Panc1 (cell line): ENCODE measurements at regions not wholly inside any gene's neighbourhood (a gene's known extent, or its start where the extent isn't known, plus 50 kb on each side); places are given as distances from the start of the nearest gene placed in this dataset.

Source experiments
- ATAC-seq: fragments of 200-7000 bp; cut with Tn5 transposase; 2 replicates; pipeline ENCODE4 v1.9.1; 2020; ENCODE audit warnings: mild to moderate bottlenecking, moderate library complexity
- BruUV-seq: library from RNA; stranded (reverse); fragments of 400-500 nt; replicated peaks from 2 replicates; lab custom pipeline; 2021; lab: Mats Ljungman, UMichigan
- CTCF ChIA-PET: fragments of 300-600 bp; sonication (Branson Sonifier 250); formaldehyde crosslinking; loops from one replicate; lab custom pipeline; 2022; ENCODE audit warnings: antibody characterized with exemption; lab: Charles Lee
- POLR2A ChIA-PET: fragments of 300-600 bp; sonication (Branson Sonifier 250); formaldehyde crosslinking; loops from one replicate; lab custom pipeline; 2022; ENCODE audit warnings: antibody characterized with exemption; lab: Charles Lee
- DNase-seq: peaks from one replicate; pipeline ENCODE4 v3.0.0-alpha.2; 2010; ENCODE audit warnings: low read depth, low spot score
- H3K27ac ChIP-seq: 2 replicates; pipeline ENCODE4 v1.5.1; 2011; ENCODE audit warnings: mild to moderate bottlenecking, low read length, inconsistent platforms
- H3K27me3 ChIP-seq: fragments of 200-500 bp; sonication (Bioruptor generic); 2 replicates; pipeline ENCODE4 v1.6.0; 2014; ENCODE audit warnings: low read length, inconsistent platforms; ENCODE audit not compliant: control insufficient read depth, insufficient read depth
- H3K36me3 ChIP-seq: fragments of 200-500 bp; sonication (Bioruptor generic); 2 replicates; pipeline ENCODE4 v1.5.1; 2014; ENCODE audit warnings: inconsistent platforms, mild to moderate bottlenecking, low read length, moderate library complexity; ENCODE audit not compliant: control insufficient read depth, insufficient read depth
- H3K4me1 ChIP-seq: 2 replicates; pipeline ENCODE4 v1.5.1; 2011; ENCODE audit warnings: inconsistent platforms, mild to moderate bottlenecking, low read length, moderate library complexity; ENCODE audit not compliant: control insufficient read depth, insufficient read depth
- H3K4me3 ChIP-seq, 2 experiments: 2 replicates each; pipeline ENCODE4 v1.5.1; 2011 to 2012; ENCODE audit warnings: low read depth in 2 of 2, low read length in 2 of 2, mild to moderate bottlenecking in 2 of 2, inconsistent platforms in 1 of 2, moderate library complexity in 1 of 2
- H3K9me3 ChIP-seq: fragments of 200-500 bp; sonication (Bioruptor generic); 2 replicates; pipeline ENCODE4 v1.5.1; 2014; ENCODE audit warnings: low read depth, mild to moderate bottlenecking, inconsistent platforms, low read length, moderate library complexity; ENCODE audit not compliant: control insufficient read depth, insufficient read depth
- POLR2AphosphoS5 ChIP-seq: IDR thresholded peaks from 2 replicates; pipeline ENCODE4 v1.6.1; 2012; ENCODE audit warnings: mild to moderate bottlenecking, low read depth, low read length, moderate library complexity
- SIN3A ChIP-seq: IDR thresholded peaks from 2 replicates; pipeline ENCODE4 v1.6.1; 2012; ENCODE audit warnings: low read depth, mild to moderate bottlenecking, low read length, moderate library complexity, borderline replicate concordance; ENCODE audit not compliant: insufficient read depth
- TCF7L2 ChIP-seq: IDR thresholded peaks from 2 replicates; pipeline ENCODE4 v1.6.1; 2011; ENCODE audit warnings: mild to moderate bottlenecking, low read depth, low read length, inconsistent platforms
- in situ Hi-C: cut with HindIII; loops from 2 replicates; pipeline ENCODE4 v1.10.0; 2016; ENCODE audit warnings: low sequenced_read_pairs, low pct_unique_long_range_greater_than_20kb
- intact Hi-C: fragments of 100-400 bp; cut with micrococcal nuclease; formaldehyde crosslinking; loops from one replicate; pipeline ENCODE4 v1.10.0; 2022; ENCODE audit not compliant: unreplicated experiment
- TF ChIP-seq, protein P1 (sequence below), 2 experiments: IDR thresholded peaks; 2 replicates each; pipeline ENCODE4 v1.6.1; 2011 to 2012; ENCODE audit warnings: low read depth in 2 of 2, control low read depth in 1 of 2, low read length in 1 of 2, mild to moderate bottlenecking in 1 of 2, moderate library complexity in 1 of 2; ENCODE audit not compliant: insufficient read depth in 1 of 2
- TF ChIP-seq, protein P2 (sequence below): fragments of 450-650 bp; IDR thresholded peaks from 2 replicates; pipeline ENCODE4 v1.5.1; 2017; ENCODE audit warnings: mild to moderate bottlenecking

- CTCF ChIA-PET, result no interaction called here
- POLR2A ChIA-PET, result no interaction called here
Observed at GRCh38 chr10:64332551-64332950, 811.4 kb downstream of the REEP3 start.

GRCh38 chr10:64334084-64334483 lies 812.9 kb downstream of the REEP3 start:
- no peak for ATAC-seq
- Histone ChIP-seq H3K36me3 (no peaks in the 10 kb centered on the region), H3K4me1 (no peaks in the 10 kb centered on the region), H3K27me3 (no peaks in the 10 kb centered on the region), H3K9me3 (no peaks in the 10 kb centered on the region), H3K4me3 (no peak overlapping the region), H3K27ac (no peak overlapping the region)
- CTCF ChIA-PET, result no interaction called here
- TF ChIP-seq, protein P1, sequence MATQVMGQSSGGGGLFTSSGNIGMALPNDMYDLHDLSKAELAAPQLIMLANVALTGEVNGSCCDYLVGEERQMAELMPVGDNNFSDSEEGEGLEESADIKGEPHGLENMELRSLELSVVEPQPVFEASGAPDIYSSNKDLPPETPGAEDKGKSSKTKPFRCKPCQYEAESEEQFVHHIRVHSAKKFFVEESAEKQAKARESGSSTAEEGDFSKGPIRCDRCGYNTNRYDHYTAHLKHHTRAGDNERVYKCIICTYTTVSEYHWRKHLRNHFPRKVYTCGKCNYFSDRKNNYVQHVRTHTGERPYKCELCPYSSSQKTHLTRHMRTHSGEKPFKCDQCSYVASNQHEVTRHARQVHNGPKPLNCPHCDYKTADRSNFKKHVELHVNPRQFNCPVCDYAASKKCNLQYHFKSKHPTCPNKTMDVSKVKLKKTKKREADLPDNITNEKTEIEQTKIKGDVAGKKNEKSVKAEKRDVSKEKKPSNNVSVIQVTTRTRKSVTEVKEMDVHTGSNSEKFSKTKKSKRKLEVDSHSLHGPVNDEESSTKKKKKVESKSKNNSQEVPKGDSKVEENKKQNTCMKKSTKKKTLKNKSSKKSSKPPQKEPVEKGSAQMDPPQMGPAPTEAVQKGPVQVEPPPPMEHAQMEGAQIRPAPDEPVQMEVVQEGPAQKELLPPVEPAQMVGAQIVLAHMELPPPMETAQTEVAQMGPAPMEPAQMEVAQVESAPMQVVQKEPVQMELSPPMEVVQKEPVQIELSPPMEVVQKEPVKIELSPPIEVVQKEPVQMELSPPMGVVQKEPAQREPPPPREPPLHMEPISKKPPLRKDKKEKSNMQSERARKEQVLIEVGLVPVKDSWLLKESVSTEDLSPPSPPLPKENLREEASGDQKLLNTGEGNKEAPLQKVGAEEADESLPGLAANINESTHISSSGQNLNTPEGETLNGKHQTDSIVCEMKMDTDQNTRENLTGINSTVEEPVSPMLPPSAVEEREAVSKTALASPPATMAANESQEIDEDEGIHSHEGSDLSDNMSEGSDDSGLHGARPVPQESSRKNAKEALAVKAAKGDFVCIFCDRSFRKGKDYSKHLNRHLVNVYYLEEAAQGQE (IDR thresholded peaks at IDR 0.05; ENCODE audit: insufficient read depth in 1 of 2, low read depth in 2 of 2, low read length in 1 of 2), result no peak
- TF ChIP-seq, protein P2, sequence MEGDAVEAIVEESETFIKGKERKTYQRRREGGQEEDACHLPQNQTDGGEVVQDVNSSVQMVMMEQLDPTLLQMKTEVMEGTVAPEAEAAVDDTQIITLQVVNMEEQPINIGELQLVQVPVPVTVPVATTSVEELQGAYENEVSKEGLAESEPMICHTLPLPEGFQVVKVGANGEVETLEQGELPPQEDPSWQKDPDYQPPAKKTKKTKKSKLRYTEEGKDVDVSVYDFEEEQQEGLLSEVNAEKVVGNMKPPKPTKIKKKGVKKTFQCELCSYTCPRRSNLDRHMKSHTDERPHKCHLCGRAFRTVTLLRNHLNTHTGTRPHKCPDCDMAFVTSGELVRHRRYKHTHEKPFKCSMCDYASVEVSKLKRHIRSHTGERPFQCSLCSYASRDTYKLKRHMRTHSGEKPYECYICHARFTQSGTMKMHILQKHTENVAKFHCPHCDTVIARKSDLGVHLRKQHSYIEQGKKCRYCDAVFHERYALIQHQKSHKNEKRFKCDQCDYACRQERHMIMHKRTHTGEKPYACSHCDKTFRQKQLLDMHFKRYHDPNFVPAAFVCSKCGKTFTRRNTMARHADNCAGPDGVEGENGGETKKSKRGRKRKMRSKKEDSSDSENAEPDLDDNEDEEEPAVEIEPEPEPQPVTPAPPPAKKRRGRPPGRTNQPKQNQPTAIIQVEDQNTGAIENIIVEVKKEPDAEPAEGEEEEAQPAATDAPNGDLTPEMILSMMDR, result no peak
- no TSS peak for BruUV-seq
- POLR2A ChIA-PET, result no interaction called here
- intact Hi-C loops (no loop called here), in situ Hi-C loops (no loop called here)
- DNase-seq, result no peak

More at GRCh38 chr10:64332551-64332950, 811.4 kb downstream of the REEP3 start:
- Histone ChIP-seq H3K4me3 (no peak overlapping the region), H3K4me1 (no peaks in the 10 kb centered on the region), H3K27ac (no peak overlapping the region), H3K36me3 (no peaks in the 10 kb centered on the region), H3K9me3 (peaks cover 7% of the 10 kb centered on the region), H3K27me3 (no peaks in the 10 kb centered on the region)
- BruUV-seq, result no TSS peak
- ATAC-seq, result no peak
- intact Hi-C loops (no loop called here), in situ Hi-C loops (no loop called here)
- DNase-seq, result no peak
- TF ChIP-seq POLR2AphosphoS5 (no peak), SIN3A (no peak)

GRCh38 chr10:64344211-64344610 lies 823.0 kb downstream of the REEP3 start:
- no peak for ATAC-seq
- CTCF ChIA-PET, result no interaction called here
- no peak overlapping the region for H3K4me3 ChIP-seq
- H3K36me3 ChIP-seq, result no peaks in the 10 kb centered on the region
- no peaks in the 10 kb centered on the region for H3K9me3 ChIP-seq
- BruUV-seq, result no TSS peak
- no peak overlapping the region for H3K27ac ChIP-seq
- DNase-seq, result no peak
- POLR2A ChIA-PET, result no interaction called here
- no peaks in the 10 kb centered on the region for H3K4me1 ChIP-seq
- TF ChIP-seq POLR2AphosphoS5, result no peak
- TF ChIP-seq TCF7L2, result no peak
- TF ChIP-seq, protein P2, result no peak
- TF ChIP-seq, protein P1 (IDR thresholded peaks at IDR 0.05; ENCODE audit: insufficient read depth in 1 of 2, low read depth in 2 of 2, low read length in 1 of 2), result no peak
- TF ChIP-seq SIN3A, result no peak
- in situ Hi-C loops, result no loop called here
- no peaks in the 10 kb centered on the region for H3K27me3 ChIP-seq
- intact Hi-C loops, result no loop called here
